Lung (tissue), 11 donors: ENCODE measurements at regions not wholly inside any gene's neighbourhood (a gene's known extent, or its start where the extent isn't known, plus 50 kb on each side); places are given as distances from the start of the nearest gene placed in this dataset.
"Not testable (repeated sequence)": the region's sequence is repeated elsewhere in the genome, so short reads cannot be mapped to it uniquely, and the experiment has no call there.

Source experiments
- ATAC-seq: fragments of 200-7000 bp; cut with Tn5 transposase; one replicate; pipeline ENCODE4 v1.9.1; 2020; ENCODE audit warnings: moderate number of reproducible peaks; ENCODE audit not compliant: insufficient read depth, low FRiP score
- DNase-seq, 3 donors: peaks; one replicate each; pipeline ENCODE4 v3.0.0-alpha.2; 2013 to 2017
- H3K27ac ChIP-seq, 2 donors: one replicate each; pipeline ENCODE4 v1.5.1; 2013; ENCODE audit warnings: mild to moderate bottlenecking in 2 of 2, moderate library complexity in 2 of 2, control low read depth in 1 of 2, inconsistent platforms in 1 of 2, low read depth in 1 of 2, low read length in 1 of 2
- H3K27me3 ChIP-seq, 3 donors: one replicate each; pipeline ENCODE4 v1.5.1; 2013; ENCODE audit warnings: low read length in 2 of 3; ENCODE audit not compliant: control insufficient read depth in 3 of 3, insufficient read depth in 3 of 3
- H3K36me3 ChIP-seq, 4 donors: one replicate each; pipeline ENCODE4 v1.5.1; 2013; ENCODE audit warnings: low read length in 4 of 4, mild to moderate bottlenecking in 1 of 4, moderate library complexity in 1 of 4; ENCODE audit not compliant: control insufficient read depth in 4 of 4, insufficient read depth in 4 of 4
- H3K4me1 ChIP-seq, 5 donors: one replicate each; pipeline ENCODE4 v1.5.1; 2013; ENCODE audit warnings: low read length in 5 of 5, mild to moderate bottlenecking in 2 of 5, moderate library complexity in 1 of 5; ENCODE audit not compliant: control insufficient read depth in 5 of 5, insufficient read depth in 5 of 5
- H3K4me3 ChIP-seq: one replicate; pipeline ENCODE4 v1.5.1; 2013; ENCODE audit warnings: mild to moderate bottlenecking, control low read depth, moderate library complexity
- H3K9ac ChIP-seq, 2 donors: one replicate each; pipeline ENCODE4 v1.5.1; 2013; ENCODE audit warnings: low read length in 2 of 2, control low read depth in 1 of 2; ENCODE audit not compliant: insufficient read depth in 1 of 2
- H3K9me3 ChIP-seq, 4 donors: one replicate each; pipeline ENCODE4 v1.5.1; 2013; ENCODE audit warnings: low read length in 3 of 4, mild to moderate bottlenecking in 1 of 4, moderate library complexity in 1 of 4; ENCODE audit not compliant: control insufficient read depth in 4 of 4, insufficient read depth in 3 of 4
- WGBS, 2 donors: extraction: QIAGEN DNeasy Blood & Tissue Kit; methylation state at CpG; one replicate each; pipeline ENCODE4 v1.1.7; 2013; 5-methylcytosine and 5-hydroxymethylcytosine counted together
- TF ChIP-seq, protein P1 (sequence below): IDR thresholded peaks from 2 replicates; pipeline ENCODE4 v1.5.1; 2012; ENCODE audit warnings: mild to moderate bottlenecking; ENCODE audit errors: control extremely low read depth, extremely low read depth
- donor health status: control.
- donor health status: control.
- donor health status: Bipolar disorder and iron deficiency.
- donor health status: healthy.
- donor health status: DM: yes; HTN: yes; CAD: no.

DNA sequence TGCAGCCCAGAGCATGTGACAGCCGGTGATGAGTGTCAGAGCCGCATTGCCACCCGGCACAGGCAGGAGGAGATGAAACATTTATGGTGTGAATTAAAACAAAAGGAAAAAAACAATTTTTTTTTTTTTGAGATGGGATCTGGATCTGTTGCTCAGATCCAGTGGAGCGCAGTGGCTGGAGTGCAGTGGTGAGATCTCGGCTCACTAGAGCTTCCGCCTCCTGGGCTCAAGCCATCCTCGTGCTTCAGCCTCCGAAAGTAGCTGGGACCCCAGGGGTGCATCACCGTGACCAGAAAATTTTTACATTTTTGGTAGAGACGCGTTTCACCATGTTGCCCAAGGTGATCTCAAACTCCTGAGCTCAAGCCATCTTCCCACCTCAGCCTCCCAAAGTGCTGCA lies 182.1 kb upstream of the SALL3 start:
- 93 to 95% methylated on average over 11 of the region's 11 CpGs for WGBS, 2 donors
- Histone ChIP-seq H3K27ac (no peak overlapping the region), H3K9ac (no peak overlapping the region), H3K9me3 (peaks cover 0 to 14% (median 0%) of the 10 kb centered on the region in 4 donors), H3K27me3 (peaks cover 0 to 2% (median 0%) of the 10 kb centered on the region in 3 donors), H3K36me3 (no peaks in the 10 kb centered on the region), H3K4me3 (no peak overlapping the region), H3K4me1 (no peaks in the 10 kb centered on the region)
- DNase-seq (no peak), ATAC-seq (no peak)
- TF ChIP-seq, protein P1, sequence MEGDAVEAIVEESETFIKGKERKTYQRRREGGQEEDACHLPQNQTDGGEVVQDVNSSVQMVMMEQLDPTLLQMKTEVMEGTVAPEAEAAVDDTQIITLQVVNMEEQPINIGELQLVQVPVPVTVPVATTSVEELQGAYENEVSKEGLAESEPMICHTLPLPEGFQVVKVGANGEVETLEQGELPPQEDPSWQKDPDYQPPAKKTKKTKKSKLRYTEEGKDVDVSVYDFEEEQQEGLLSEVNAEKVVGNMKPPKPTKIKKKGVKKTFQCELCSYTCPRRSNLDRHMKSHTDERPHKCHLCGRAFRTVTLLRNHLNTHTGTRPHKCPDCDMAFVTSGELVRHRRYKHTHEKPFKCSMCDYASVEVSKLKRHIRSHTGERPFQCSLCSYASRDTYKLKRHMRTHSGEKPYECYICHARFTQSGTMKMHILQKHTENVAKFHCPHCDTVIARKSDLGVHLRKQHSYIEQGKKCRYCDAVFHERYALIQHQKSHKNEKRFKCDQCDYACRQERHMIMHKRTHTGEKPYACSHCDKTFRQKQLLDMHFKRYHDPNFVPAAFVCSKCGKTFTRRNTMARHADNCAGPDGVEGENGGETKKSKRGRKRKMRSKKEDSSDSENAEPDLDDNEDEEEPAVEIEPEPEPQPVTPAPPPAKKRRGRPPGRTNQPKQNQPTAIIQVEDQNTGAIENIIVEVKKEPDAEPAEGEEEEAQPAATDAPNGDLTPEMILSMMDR = no peak

DNA sequence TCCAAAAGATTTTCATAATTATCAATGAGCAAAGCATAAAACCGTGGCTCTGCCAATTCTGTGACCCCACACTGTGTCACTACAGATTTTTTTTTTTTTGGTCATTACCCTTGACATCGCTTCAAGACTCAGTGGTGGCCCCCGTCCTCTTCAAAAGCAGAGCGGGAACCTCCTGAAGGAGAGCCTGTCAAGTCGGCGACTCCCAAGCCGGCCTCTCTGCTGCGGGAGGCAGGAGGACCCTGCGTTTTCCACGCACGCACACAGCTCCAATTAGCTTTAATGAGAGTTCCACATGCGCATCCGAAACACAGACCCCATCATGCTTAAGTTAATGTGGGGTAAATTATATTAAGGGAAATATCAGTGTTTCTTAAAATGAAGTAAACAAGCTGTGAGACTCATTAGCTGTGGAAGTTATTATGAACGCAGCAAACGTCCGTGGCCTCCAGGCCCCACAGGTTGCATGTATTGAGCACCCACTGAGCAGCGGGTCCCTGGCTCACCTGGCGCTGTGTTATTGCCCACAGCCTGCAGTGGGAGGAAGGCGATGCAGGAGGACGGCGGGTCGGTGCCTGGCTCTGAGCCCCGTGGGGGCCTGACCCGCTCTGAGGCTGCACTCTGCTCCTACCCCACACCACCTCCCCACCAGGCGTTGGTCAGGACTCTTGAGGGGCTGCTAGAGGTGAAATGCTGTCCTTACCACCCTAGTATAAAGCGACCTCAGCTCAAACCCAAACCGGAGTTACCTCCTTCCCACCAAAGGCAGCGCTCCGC lies 181.0 kb upstream of the SALL3 start:
- H3K9me3 ChIP-seq = peaks cover 0 to 12% (median 0%) of the 10 kb centered on the region in 4 donors
- H3K9ac ChIP-seq = no peak overlapping the region
- H3K4me3 ChIP-seq = no peak overlapping the region
- H3K27ac ChIP-seq = no peak overlapping the region
- no peaks in the 10 kb centered on the region for H3K4me1 ChIP-seq
- WGBS, 2 donors = 84 to 86% methylated on average over 29 of the region's 29 CpGs
- TF ChIP-seq, protein P1 = no peak
- peaks cover 0 to 2% (median 0%) of the 10 kb centered on the region in 3 donors for H3K27me3 ChIP-seq
- H3K36me3 ChIP-seq = no peaks in the 10 kb centered on the region
- no peak for DNase-seq
- no peak for ATAC-seq

DNA sequence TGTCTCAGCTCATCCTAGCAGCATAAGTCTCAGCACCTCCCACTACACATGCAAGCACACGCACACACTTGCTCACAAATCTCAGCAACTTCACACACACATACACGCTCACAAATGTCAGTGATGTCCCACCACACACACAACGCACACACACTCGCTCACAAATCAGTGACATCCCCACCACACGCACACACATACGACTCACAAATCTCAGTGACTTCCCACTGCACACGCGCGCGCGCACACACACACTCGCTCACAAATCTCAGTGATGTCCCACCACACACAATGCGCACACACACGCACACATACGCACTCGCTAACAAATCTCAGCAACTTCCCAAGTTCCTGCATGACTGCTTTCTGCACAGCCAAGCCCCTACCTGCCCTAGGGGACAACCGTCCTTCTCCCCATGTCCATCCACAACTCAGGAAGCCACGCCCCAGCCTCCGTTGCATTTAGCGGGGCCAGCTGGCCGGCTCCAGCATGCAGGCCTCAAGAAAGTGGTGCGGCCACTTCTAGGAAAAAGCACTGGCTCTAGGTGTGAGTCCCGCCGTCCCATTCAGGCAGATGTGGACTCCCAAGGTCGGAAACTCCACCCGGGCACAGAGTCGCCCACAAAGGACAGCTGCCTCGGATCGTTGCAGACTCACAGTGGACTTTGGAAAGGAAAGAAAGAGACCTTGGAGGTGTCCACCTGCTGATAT lies 180.1 kb upstream of the SALL3 start:
- no peak for DNase-seq
- 85 to 88% methylated on average over 29 of the region's 29 CpGs for WGBS, 2 donors
- no peak for ATAC-seq
- Histone ChIP-seq H3K4me1 (no peaks in the 10 kb centered on the region), H3K27me3 (peaks cover 0 to 2% (median 0%) of the 10 kb centered on the region in 3 donors), H3K4me3 (no peak overlapping the region), H3K9ac (no peak overlapping the region), H3K36me3 (no peaks in the 10 kb centered on the region), H3K27ac (no peak overlapping the region), H3K9me3 (peaks cover 0 to 12% (median 0%) of the 10 kb centered on the region in 4 donors)
- TF ChIP-seq, protein P1 = no peak

DNA sequence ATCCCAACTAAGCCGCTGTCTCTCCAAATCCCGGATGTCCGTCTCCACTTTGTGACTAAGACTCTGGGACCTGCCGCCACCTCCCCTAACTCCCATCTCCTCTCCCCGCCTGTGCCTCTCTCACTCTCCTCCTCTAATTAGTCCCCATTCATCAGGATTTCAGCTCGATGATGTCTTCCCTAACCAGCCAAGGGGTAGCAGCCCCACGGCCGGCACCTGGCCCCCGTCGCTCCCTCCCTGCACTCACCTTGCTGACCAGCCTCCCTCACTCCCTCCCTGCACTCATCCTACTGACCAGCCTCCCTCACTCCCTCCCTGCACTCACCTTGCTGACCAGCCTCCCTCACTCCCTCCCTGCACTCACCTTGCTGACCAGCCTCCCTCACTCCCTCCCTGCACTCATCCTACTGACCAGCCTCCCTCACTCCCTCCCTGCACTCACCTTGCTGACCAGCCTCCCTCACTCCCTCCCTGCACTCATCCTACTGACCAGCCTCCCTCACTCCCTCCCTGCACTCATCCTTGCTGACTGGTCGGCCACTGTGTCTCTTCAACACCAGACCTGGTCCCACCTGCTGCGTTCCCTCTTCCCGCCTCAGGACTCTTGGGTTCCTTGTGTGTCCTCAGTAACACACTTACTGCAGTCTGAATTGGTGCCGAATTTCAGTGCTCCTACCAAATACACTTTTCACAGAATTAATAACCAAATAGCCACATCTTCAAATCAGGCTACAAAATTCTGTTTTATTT lies 179.3 kb upstream of the SALL3 start:
- ATAC-seq, H3K27me3 ChIP-seq, H3K27ac ChIP-seq, H3K4me1 ChIP-seq, H3K4me3 ChIP-seq, DNase-seq, H3K36me3 ChIP-seq, H3K9ac ChIP-seq: not testable (repeated sequence)
- H3K9me3 ChIP-seq = peaks cover 0 to 12% (median 0%) of the 10 kb centered on the region in 4 donors
- WGBS, 2 donors = 80 to 85% methylated on average over 14 of the region's 14 CpGs
